Activated naive CD4-positive, alpha-beta T cell treated with anti-CD3 and anti-CD28 coated beads, Interleukin-2, amount 10 ng/mL, durations not matched to agents 7 days and 5 days (primary cell): ENCODE measurements at regions not wholly inside any gene's neighbourhood (a gene's known extent, or its start where the extent isn't known, plus 50 kb on each side); places are given as distances from the start of the nearest gene placed in this dataset.
"Not testable (repeated sequence)": the region's sequence is repeated elsewhere in the genome, so short reads cannot be mapped to it uniquely, and the experiment has no call there.

Source experiments
- CTCF ChIA-PET: fragments of 350-600 bp; sonication (Branson Sonifier 250); formaldehyde crosslinking; loops from one replicate; lab custom pipeline; 2021; ENCODE audit warnings: antibody characterized with exemption; lab: Charles Lee
- DNase-seq: peaks from one replicate; pipeline ENCODE4 v3.0.0-alpha.2; 2020
- H3K27ac Mint-ChIP-seq: one replicate; pipeline ENCODE4 v1.8.0; 2021; ENCODE audit warnings: mild to moderate bottlenecking, moderate library complexity, mixed read lengths
- H3K27me3 Mint-ChIP-seq: one replicate; pipeline ENCODE4 v1.8.0; 2021; ENCODE audit warnings: mild to moderate bottlenecking, mixed read lengths
- H3K36me3 Mint-ChIP-seq: one replicate; pipeline ENCODE4 v1.8.0; 2021; ENCODE audit warnings: mixed read lengths
- H3K4me1 Mint-ChIP-seq: one replicate; pipeline ENCODE4 v1.8.0; 2021; ENCODE audit warnings: mixed read lengths
- H3K4me3 Mint-ChIP-seq: one replicate; pipeline ENCODE4 v1.8.0; 2021; ENCODE audit warnings: mild to moderate bottlenecking, moderate library complexity, mixed read lengths
- H3K9me3 Mint-ChIP-seq: one replicate; pipeline ENCODE4 v1.8.0; 2021; ENCODE audit warnings: mixed read lengths

GRCh38 chr21:31514598-31514997 lies 144.9 kb upstream of the SOD1 start:
- Mint-ChIP-seq H3K4me3 (no peak overlapping the region), H3K27ac (no peak overlapping the region), H3K36me3 (peaks cover 2% of the 10 kb centered on the region), H3K9me3 (no peaks in the 10 kb centered on the region), H3K27me3 (peaks cover 24% of the 10 kb centered on the region), H3K4me1 (peaks cover 17% of the 10 kb centered on the region)
- no peak for DNase-seq
- CTCF ChIA-PET, result interaction anchor here (0.6 kb wide), 1 partner anchor 66 kb away, joined by 3 read pairs; no protein-coding TSS in a partner anchor

- not testable (repeated sequence) for H3K27ac Mint-ChIP-seq, H3K36me3 Mint-ChIP-seq, DNase-seq, H3K9me3 Mint-ChIP-seq, H3K4me3 Mint-ChIP-seq
- H3K4me1 Mint-ChIP-seq, result peaks cover 28% of the 10 kb centered on the region
- CTCF ChIA-PET, result interaction anchor here (1.3 kb wide), 1 partner anchor 315 kb away, joined by 3 read pairs; no protein-coding TSS in a partner anchor
- peaks cover 29% of the 10 kb centered on the region for H3K27me3 Mint-ChIP-seq
These were observed 146.0 kb upstream of the SOD1 start for GRCh38 chr21:31513541-31513940.

GRCh38 chr21:31511999-31512398 lies 147.5 kb upstream of the SOD1 start:
- H3K27ac Mint-ChIP-seq, DNase-seq, H3K36me3 Mint-ChIP-seq, H3K9me3 Mint-ChIP-seq, H3K4me3 Mint-ChIP-seq: not testable (repeated sequence)
- Mint-ChIP-seq H3K4me1 (peaks cover 24% of the 10 kb centered on the region), H3K27me3 (peaks cover 32% of the 10 kb centered on the region)
- CTCF ChIA-PET, result interaction anchor here (1.2 kb wide), 1 partner anchor 16 kb away, joined by 3 read pairs; no protein-coding TSS in a partner anchor

- peaks cover 31% of the 10 kb centered on the region for H3K4me1 Mint-ChIP-seq
- no peak for DNase-seq
- H3K27me3 Mint-ChIP-seq, result peaks cover 32% of the 10 kb centered on the region
- no peak overlapping the region for H3K4me3 Mint-ChIP-seq
- peaks cover 2% of the 10 kb centered on the region for H3K36me3 Mint-ChIP-seq
- CTCF ChIA-PET, result no interaction called here
- H3K27ac Mint-ChIP-seq, result no peak overlapping the region
- H3K9me3 Mint-ChIP-seq, result no peaks in the 10 kb centered on the region
These were observed 148.2 kb upstream of the SOD1 start for GRCh38 chr21:31511258-31511657.

- Mint-ChIP-seq H3K27ac (peak overlapping the region; percentile 59), H3K4me3 (no peak overlapping the region), H3K36me3 (peaks cover 4% of the 10 kb centered on the region), H3K27me3 (peaks cover 37% of the 10 kb centered on the region), H3K4me1 (peaks cover 40% of the 10 kb centered on the region), H3K9me3 (no peaks in the 10 kb centered on the region)
- DNase-seq, result peak; percentile 89
- CTCF ChIA-PET, result interaction anchor here (1.1 kb wide), 1 partner anchor 296 kb away, joined by 3 read pairs; no protein-coding TSS in a partner anchor
These were observed 150.1 kb upstream of the SOD1 start for GRCh38 chr21:31509194-31510017.

GRCh38 chr21:31505975-31506374 lies 153.5 kb upstream of the SOD1 start:
- Mint-ChIP-seq H3K27me3 (peaks cover 29% of the 10 kb centered on the region), H3K4me1 (peaks cover 45% of the 10 kb centered on the region), H3K27ac (no peak overlapping the region), H3K9me3 (no peaks in the 10 kb centered on the region), H3K4me3 (no peak overlapping the region), H3K36me3 (peaks cover 4% of the 10 kb centered on the region)
- peak; percentile 23 for DNase-seq
- CTCF ChIA-PET, result interaction anchor here (1.0 kb wide), 1 partner anchor 74 kb away, joined by 3 read pairs; no protein-coding TSS in a partner anchor

- H3K27ac Mint-ChIP-seq, result no peak overlapping the region
- H3K4me1 Mint-ChIP-seq, result peaks cover 26% of the 10 kb centered on the region
- H3K36me3 Mint-ChIP-seq, result peaks cover 2% of the 10 kb centered on the region
- CTCF ChIA-PET, result interaction anchor here (0.8 kb wide), 1 partner anchor 100 kb away, joined by 3 read pairs; no protein-coding TSS in a partner anchor
- peaks cover 22% of the 10 kb centered on the region for H3K27me3 Mint-ChIP-seq
- DNase-seq, result no peak
- H3K4me3 Mint-ChIP-seq, result no peak overlapping the region
- no peaks in the 10 kb centered on the region for H3K9me3 Mint-ChIP-seq
These were observed 155.6 kb upstream of the SOD1 start for GRCh38 chr21:31503939-31504338.

- peaks cover 22% of the 10 kb centered on the region for H3K4me1 Mint-ChIP-seq
- no peaks in the 10 kb centered on the region for H3K9me3 Mint-ChIP-seq
- no peak for DNase-seq
- H3K27me3 Mint-ChIP-seq, result peaks cover 22% of the 10 kb centered on the region
- peaks cover 2% of the 10 kb centered on the region for H3K36me3 Mint-ChIP-seq
- no peak overlapping the region for H3K27ac Mint-ChIP-seq
- no peak overlapping the region for H3K4me3 Mint-ChIP-seq
- CTCF ChIA-PET, result no interaction called here
These were observed 156.0 kb upstream of the SOD1 start for GRCh38 chr21:31503467-31503866.

- CTCF ChIA-PET, result no interaction called here
- DNase-seq, result no peak
- Mint-ChIP-seq H3K9me3 (no peaks in the 10 kb centered on the region), H3K27me3 (peaks cover 24% of the 10 kb centered on the region), H3K36me3 (peaks cover 2% of the 10 kb centered on the region), H3K27ac (no peak overlapping the region), H3K4me3 (no peak overlapping the region), H3K4me1 (peaks cover 20% of the 10 kb centered on the region)
These were observed 156.9 kb upstream of the SOD1 start for GRCh38 chr21:31502537-31503143.

GRCh38 chr21:31501926-31502325 lies 157.6 kb upstream of the SOD1 start:
- Mint-ChIP-seq H3K4me3 (no peak overlapping the region), H3K27ac (no peak overlapping the region), H3K27me3 (peaks cover 24% of the 10 kb centered on the region), H3K36me3 (peaks cover 2% of the 10 kb centered on the region), H3K9me3 (no peaks in the 10 kb centered on the region), H3K4me1 (peaks cover 20% of the 10 kb centered on the region)
- CTCF ChIA-PET, result interaction anchor here (0.6 kb wide), 1 partner anchor 1542 kb away, joined by 3 read pairs; no protein-coding TSS in a partner anchor
- no peak for DNase-seq

GRCh38 chr21:31500982-31501381 lies 156.9 kb upstream of the TIAM1 start:
- H3K27ac Mint-ChIP-seq, result no peak overlapping the region
- H3K36me3 Mint-ChIP-seq, result peaks cover 2% of the 10 kb centered on the region
- H3K9me3 Mint-ChIP-seq, result no peaks in the 10 kb centered on the region
- H3K4me3 Mint-ChIP-seq, result no peak overlapping the region
- no peak for DNase-seq
- peaks cover 11% of the 10 kb centered on the region for H3K4me1 Mint-ChIP-seq
- CTCF ChIA-PET, result interaction anchor here (0.5 to 1.5 kb wide), 2 partner anchors 302 to 421 kb away, joined by 3 read pairs; no protein-coding TSS in a partner anchor
- H3K27me3 Mint-ChIP-seq, result peaks cover 28% of the 10 kb centered on the region

GRCh38 chr21:31500071-31500470 lies 156.0 kb upstream of the TIAM1 start:
- Mint-ChIP-seq H3K27me3 (peaks cover 20% of the 10 kb centered on the region), H3K4me1 (peaks cover 4% of the 10 kb centered on the region), H3K36me3 (peaks cover 2% of the 10 kb centered on the region), H3K4me3 (no peak overlapping the region), H3K9me3 (no peaks in the 10 kb centered on the region), H3K27ac (no peak overlapping the region)
- no peak for DNase-seq
- CTCF ChIA-PET, result interaction anchor here (1.5 kb wide), 1 partner anchor 301 kb away, joined by 3 read pairs; no protein-coding TSS in a partner anchor

- H3K27me3 Mint-ChIP-seq, result peaks cover 15% of the 10 kb centered on the region
These were observed 154.9 kb upstream of the TIAM1 start for GRCh38 chr21:31498985-31499384.

GRCh38 chr21:31497914-31498313 lies 153.9 kb upstream of the TIAM1 start:
- Mint-ChIP-seq H3K4me1 (peaks cover 4% of the 10 kb centered on the region), H3K36me3 (no peaks in the 10 kb centered on the region), H3K4me3 (no peak overlapping the region), H3K27ac (no peak overlapping the region), H3K9me3 (no peaks in the 10 kb centered on the region), H3K27me3 (peaks cover 17% of the 10 kb centered on the region)
- CTCF ChIA-PET, result interaction anchor here (2.0 kb wide), 1 partner anchor 83 kb away, joined by 6 read pairs; no protein-coding TSS in a partner anchor
- DNase-seq, result no peak

More at GRCh38 chr21:31498985-31499384, 154.9 kb upstream of the TIAM1 start:
- Mint-ChIP-seq H3K27ac (no peak overlapping the region), H3K4me1 (peaks cover 4% of the 10 kb centered on the region), H3K4me3 (no peak overlapping the region), H3K9me3 (no peaks in the 10 kb centered on the region), H3K36me3 (no peaks in the 10 kb centered on the region)
- DNase-seq, result no peak
- CTCF ChIA-PET, result interaction anchor here (2.0 kb wide), 1 partner anchor 82 kb away, joined by 6 read pairs; no protein-coding TSS in a partner anchor
